GM19395 (cell line): ENCODE measurements at regions not wholly inside any gene's neighbourhood (a gene's known extent, or its start where the extent isn't known, plus 50 kb on each side); places are given as distances from the start of the nearest gene placed in this dataset.

Experiments
- ATAC-seq: cut with Tn5 transposase; IDR thresholded peaks from one replicate; pipeline ENCODE4 v1.9.1; 2021; ENCODE audit warnings: mild to moderate bottlenecking, moderate library complexity; ENCODE audit not compliant: unreplicated experiment

DNA sequence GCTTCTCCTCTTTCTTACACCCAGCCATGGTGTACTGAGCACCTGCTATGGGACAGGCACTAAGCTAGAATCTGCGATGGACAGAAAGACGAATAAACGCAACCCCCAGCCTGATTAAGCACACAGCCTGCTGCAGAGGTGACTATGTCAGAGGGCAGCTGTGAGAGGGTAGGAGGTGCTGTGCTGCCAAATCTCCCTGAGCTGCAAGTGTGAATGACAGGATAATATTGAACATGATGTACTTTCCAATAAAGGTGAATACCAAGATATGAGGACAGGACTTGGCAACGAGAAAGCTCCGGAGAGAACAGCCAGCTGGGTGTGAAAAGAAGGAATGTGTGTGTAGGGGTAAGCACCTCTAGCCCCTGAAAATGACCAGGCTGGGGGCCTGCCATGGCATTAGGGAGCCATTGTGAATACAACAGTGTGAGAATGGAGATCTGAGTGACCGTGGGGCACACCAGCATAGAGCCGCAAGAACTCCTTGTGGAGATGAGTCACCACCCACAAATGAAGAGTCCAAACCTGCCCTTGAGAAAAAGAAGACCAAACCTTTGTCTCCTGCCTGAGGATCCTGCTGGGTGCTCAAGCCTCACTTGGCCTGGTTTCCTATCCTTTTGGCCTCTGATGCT is 83.0 kb upstream of the ATF3 start:
- ATAC-seq: no peak

DNA sequence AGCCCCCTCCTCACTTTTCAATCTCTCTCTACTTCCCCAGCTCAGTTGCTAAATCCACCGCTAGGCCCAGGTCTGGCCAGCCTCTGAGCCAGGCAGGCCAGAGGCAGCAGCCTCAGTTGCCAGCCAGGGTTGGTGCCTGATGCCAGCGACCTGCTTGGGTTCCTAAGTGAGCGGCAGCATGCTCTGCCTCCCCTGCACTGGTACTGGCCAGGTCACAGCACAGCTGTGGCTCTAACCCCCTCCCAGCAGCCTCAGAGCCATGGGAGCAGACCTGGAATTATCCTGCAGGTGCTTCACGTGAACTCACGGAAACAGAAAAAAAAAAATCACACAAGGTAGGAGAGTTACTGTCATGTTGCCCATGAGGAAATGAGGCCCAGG is 82.5 kb upstream of the ATF3 start:
- ATAC-seq: no peak

DNA sequence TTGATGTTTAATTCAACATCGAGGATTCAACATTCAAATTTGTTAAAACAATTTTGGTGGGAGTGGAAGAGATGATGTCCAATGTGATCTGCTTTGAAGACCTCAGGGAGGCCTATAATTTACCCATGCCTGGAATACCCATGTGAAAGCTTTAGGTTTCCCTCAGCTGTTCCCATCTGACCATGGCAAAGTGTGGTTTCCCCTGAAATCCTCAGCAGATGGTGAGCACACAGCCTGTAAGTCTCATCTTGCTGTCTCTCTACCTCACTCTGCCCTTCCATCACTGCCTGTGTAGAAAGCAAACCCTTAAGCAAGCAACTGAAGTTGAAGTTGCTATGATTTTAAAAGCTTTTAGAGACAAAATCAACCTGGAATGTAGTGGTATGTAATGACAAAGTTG is 80.1 kb upstream of the ATF3 start:
- no peak for ATAC-seq

DNA sequence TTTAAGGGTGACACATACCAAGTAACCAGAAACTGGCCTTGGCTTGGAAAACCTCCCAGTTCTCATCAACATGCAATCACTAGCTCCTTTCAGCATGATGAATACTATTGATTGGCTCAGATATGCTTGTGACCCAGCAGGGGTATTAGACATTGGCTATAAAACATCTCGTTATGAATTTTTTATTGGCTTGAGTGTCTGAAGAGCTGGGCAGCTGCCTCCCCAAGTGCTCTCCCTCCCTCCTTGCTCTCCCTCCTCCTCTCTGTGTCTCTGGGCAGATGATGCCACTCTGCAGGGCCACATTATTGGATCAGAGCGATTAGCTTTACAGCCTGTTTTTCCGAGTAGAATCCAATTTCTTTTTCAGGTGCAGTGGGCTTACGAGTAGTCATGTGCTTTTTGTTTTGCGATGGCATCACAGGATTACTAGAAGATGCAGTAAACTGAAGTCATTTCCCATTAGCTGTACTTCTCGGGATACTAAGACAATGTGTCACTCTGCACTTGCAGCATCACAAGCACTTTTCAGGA is 79.3 kb upstream of the ATF3 start:
- no peak for ATAC-seq

DNA sequence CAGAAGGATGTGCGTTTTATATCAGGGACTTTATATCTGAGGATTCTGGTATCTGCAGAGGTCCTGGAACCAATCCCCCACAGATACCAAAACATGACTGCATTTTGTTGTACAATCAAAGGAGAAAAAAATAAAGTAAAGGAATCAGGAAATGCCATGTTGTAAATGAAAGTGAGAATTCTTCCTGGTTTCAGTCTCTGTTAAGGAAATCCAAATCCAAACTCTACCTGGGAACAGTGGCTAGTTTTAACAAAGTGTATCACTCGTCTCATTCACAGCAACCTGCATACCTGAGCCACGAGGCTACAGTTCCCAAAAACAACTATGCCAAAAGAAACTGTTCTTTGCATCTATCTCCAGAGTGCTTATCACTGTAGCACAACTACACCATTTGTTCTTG is 77.3 kb upstream of the ATF3 start:
- no peak for ATAC-seq

DNA sequence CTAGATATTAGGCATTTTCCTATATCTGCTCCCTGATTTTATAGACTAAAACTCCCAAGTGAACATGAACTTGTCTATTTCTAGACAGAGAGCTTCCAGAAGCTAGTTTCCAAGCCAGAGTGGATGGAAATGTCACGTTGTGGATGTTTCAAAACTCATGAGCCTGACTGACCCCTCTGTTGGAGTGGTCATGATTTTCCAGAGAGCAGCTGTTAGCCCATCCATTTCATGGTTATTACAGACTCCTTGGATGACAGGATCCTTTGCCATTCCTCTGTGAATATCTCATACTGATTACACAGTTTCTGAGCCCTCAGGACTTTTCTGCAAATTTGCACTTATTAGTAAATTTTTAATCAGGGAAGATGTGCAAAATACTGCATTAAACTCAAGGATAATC is 76.8 kb upstream of the ATF3 start:
- ATAC-seq: no peak

DNA sequence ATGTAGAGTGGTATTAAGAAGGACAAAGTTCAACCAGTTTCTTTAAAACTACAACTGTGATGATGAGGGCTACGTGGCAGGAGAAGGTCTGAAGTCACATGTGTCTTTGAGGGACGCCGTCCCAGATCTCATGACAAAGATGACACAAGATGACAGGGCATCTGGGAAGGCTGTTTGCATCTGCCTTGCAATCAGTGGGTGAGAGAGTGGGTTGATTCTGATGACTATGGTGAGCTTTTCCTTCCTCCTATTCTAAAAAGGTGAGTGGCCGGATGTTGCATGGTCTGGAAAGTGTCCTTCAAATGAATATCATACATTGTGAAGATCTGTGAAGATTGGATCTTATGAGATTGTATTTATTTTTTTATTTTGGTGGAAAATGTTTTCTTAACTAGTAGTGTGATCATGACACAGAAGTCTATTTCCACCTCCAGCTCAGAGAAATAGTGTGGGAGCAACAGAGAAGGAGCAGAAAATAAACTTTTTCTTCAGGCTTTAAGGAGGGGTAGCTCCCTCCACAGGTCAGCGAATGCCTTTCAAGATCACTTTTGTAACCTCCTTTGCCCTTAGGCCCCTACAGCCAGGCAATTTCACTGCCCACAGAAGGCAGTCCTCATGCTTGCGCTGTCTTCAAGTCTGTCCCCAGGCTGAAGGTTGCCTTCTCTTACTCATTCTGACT is 76.0 kb upstream of the ATF3 start:
- ATAC-seq: no peak

DNA sequence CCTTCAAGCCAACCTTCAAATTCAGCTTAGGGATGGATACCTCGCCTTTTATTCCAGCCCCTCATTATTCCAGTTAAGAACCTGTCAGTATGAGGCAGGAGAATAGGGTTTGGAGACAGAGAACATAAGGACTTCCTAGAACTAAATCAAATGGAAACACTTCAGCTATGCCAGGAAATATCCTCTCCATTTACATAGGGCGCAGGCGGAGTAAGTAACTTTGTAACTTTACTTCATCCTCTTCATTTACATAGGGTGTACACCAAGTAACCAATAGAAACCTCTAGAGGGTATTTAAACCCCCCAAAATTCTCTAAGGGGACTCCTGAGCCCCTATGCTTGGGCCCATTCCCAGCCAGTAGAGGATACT is 75.4 kb upstream of the ATF3 start:
- no peak for ATAC-seq

DNA sequence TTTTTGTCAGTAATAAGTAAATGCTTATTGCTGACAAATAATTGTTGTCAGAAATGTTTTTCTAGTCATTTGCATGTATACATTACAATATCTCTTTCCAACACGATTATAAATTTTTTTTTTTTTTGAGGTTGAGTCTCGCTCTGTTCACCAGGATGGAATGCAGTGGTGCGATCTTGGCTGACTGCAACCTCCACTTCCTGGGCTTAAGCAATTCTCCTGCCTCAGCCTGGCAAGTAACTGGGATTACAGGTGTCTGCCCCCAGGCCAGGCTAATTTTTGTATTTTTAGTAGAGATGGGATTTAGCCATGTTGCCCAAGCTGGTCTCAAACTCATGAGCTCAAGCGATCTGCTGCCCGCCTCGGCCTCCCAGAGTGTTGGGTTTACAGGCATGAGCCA is 72.0 kb upstream of the ATF3 start:
- ATAC-seq: no peak

DNA sequence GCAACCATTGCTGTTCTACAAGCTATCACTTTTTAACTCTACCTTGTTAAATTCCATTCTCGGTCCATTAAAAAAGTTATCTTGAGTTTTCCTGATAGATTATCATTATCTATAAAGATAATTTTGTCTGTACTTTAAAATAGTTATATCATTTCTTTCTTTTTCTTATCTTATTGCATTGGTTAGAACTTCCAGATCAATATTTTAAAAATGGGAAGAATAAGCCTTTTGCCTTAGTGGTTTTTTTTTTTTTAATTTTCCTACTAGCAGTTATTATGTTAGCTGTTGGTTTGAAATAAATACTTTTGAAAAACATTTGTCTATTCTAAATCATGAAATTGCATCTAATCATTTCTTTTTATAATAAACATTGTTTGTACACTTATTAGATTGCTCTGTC is 71.0 kb upstream of the ATF3 start:
- ATAC-seq: no peak

DNA sequence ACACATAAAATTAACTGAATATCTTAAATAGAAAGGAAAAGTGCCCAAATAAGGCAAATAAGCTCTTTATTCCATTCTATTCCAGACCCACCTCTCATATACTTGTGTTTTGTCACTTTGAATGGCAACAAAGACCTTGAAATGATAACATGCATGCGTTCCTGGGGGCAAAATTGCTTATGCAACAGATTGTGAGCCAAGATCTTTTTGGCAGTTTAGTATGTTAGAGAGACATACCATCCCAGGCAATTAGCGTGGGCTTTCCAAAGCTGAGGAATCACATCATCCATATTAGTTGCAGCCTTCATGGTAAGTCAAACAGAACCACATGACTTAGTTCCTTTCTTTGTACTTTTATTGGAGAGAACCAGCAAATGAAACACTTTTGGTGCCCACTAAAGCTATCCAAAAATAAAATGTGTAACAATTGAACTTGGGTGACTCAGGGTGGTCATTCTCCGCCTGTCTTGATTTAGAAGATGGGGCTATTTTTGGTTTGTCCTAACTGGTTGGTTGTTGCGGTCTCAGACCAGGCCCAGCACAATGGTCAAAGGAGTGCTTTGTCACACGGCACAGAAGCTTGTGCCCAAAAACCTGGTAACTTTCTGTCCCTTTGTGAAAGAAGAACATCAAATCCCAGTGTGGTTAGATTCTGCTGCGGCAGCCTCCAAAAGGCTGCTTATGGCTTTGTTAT is 68.7 kb upstream of the ATF3 start:
- ATAC-seq: no peak

DNA sequence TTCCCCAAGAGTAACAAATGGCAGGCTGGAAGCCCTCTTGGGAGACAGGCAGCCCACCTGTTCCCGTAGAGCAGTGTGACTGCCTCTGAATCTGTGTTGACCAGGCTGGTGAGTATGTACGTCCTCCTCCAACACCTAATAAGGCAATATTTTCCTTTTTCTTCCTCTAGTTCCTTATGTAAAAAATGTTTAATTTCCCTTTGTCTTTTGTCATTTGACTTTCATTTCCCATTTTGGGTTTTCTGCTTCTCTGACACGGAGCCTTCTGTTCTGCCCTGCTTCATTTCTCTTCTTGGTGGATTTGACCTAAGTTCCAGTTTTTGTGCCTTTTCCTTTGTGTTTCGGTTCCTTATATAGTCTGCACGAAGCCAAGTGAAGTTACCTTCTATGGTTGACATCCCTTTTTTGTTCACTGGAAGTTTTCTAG is 65.8 kb upstream of the ATF3 start:
- no peak for ATAC-seq

DNA sequence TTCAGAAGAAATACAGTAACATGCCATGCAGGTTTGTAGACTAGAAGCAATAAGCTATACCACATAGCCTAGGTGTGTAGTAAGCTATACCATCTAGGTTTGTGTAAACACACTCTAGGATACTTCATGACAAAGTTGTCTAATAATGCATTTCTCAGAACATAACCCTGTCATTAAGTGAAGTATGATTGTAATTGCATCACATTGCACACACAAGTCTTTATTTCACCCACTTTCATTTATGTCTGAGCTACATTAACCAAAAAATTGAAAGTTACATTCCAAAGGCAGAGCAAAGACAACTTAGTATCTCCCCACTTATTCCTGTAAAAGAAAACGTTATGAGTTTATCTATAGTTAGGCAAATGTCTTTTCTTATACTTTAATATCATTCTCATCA is 64.5 kb upstream of the ATF3 start:
- ATAC-seq: no peak

DNA sequence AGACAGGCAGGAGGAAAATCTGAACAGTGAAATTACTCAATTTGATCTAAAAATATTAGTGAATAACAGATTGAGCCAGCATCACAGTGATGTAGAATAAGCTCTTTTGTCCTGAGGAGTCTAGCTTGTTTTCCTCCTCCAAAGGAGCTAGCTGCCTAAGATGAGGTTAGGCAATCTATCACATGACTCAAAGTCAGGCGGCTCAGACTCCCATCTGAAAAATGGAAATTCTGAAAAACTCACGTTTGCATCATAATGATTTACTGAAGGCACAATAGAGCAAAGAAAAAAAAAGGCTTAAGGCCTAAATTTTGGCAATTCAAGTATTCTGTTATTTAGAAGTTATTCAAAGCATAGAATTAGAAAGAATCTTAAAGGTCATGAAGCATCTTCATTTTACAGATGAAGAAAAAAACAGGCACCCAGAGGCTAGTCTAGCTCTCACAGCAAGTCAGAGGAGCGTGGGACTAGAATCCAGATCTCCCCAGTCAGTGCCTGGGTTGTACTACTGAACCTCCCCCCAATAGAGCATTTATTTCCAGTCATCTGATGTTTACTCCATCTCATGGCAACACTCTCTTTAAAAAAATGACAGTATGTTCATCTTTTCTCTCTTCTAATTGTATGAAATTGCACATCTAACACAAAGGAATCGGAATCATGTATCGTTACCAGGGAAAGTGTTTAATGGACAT is 62.5 kb upstream of the ATF3 start:
- ATAC-seq: no peak

DNA sequence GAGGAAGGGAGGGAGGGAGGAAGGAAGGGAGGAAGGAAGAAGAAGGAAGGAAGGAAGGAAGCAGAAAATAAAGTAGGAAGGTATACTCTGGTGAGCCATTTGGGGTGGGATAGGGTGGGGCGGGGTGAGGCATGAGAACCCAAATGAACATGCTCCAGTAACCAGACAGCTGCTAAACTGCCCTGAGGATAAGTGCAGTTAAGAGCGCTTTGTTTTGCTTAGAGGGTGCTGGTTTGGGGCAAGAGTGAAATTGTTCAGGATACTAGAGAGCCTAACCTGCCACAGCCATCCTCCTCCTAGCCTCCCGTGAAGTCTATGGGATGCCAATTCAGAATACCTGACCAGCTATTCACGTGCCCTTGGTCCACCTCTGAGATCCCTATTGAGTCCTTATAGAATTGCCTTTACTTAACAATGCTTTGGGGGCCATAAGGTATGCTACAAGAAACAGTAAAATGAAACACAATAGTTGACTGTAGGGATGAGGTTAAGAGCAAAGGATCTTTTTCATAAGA is 59.0 kb upstream of the ATF3 start:
- no peak for ATAC-seq

DNA sequence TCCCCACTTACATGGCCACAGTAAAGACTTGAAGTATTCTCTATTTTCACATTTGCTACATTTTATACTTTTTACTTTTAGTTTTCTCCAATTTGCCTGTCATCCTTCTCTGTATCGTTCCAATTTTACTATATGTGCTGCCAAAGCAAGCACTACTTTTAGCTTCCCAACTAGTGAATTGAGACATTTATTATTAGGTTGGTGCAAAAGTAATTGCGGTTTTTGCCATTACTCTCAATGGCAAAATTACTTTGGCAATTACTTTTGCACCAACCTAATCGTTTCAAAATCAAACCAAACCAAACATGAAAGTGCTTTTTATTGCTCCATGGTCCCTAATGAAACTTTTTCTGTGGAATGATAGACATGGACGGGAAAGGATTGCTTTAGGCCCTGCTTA is 56.6 kb upstream of the ATF3 start:
- no peak for ATAC-seq

DNA sequence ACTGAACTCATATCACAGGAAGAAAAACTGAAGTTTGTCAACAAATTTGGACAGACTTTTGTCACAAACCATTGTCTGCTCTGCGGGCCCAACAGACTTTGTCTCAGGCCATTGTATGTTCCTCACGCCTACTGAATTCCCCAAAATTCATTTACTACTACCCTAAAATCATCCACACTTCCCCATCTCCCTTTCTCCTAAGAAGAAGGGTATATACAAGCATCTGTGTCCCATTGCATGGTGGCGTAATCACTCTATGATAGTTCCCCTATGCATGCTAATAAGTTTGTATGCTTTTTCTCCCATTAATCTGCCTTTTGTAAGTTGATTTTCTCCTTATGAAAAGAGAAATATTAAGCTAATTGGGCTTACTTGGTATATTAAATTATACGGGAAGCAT is 54.9 kb upstream of the ATF3 start:
- no peak for ATAC-seq

DNA sequence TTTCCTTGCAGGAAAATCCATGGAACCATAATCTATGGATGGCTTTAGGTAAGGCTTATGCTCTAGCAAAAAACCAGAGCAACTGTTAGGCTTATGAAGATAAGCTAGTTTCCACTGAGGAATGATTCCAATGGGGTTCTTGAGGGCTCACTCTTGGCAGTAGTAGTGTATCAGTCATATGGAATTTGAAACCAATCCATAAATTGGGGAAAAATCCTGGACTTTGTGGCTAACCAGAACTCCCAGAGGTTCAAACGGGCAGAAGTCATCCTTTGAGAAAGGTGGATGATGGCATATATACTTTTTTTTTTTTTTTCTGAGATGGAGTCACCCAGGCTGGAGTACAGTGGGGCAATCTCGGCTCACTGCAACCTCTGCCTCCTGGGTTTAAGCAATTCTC is 54.2 kb upstream of the ATF3 start:
- ATAC-seq: no peak

DNA sequence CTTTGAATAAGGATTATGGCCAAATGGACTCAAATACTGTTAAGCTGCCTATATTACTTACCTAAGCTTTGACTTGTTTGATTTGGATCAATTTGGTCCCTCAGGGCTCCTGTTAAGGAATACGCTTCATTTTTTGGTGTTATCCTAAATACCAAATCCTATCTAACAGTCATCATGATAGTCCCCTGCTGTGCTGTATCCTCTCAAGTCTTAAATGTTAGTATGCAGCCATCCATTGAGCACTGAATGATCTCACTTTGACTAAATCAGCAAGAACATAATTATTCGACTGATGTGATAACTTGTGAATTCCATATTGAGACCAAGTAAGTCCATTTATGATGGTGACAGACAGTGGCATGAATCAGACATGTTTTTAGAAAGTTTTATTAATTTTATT is 53.1 kb upstream of the ATF3 start:
- no peak for ATAC-seq

DNA sequence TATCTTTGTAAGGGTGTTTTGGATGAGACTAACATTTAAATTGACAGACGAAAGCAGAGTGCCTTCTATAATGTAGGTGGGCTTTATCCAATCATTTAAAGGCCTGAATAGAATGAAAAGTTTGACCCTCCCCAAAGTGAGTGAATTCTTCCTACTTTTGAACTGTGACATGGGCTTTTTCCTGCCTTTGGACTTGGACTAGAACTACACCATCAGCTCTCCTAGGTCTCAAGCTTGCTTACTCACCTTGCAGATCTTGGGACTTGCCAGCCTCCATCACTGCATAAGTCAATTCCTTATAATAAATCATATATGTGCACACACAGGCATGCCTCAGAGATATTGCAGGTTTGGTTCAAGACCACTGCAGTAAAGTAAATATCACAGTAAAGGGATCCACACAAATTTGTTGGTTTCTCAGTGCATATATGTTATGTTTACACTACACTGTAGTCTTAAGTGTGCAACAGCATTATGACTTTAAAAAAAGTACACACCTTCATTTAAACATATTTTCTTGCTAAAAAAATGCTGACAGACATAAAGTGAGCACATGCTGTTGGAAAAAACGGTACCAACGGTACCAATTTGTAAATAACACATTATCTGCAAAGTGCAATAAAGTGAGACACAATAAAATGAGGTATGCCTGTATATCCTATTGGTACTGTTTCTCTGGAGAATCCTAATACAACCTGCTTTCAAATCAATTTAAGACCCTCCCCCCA is 51.6 kb upstream of the ATF3 start:
- no peak for ATAC-seq
